Activated gamma-delta T cell (primary cell): ENCODE measurements at regions not wholly inside any gene's neighbourhood (a gene's known extent, or its start where the extent isn't known, plus 50 kb on each side); places are given as distances from the start of the nearest gene placed in this dataset.

ENCODE experiments used
- DNase-seq: peaks from one replicate; lab custom pipeline; 2025; lab: John Stamatoyannopoulos, UW

GRCh38 chr18:41693008-41693407 is 262.0 kb upstream of the PIK3C3 start:
- DNase-seq, result no peak

GRCh38 chr18:41690332-41691127 is 264.5 kb upstream of the PIK3C3 start:
- no peak for DNase-seq

GRCh38 chr18:41687138-41687537 is 267.9 kb upstream of the PIK3C3 start:
- DNase-seq, result no peak

GRCh38 chr18:41681138-41681880 is 273.7 kb upstream of the PIK3C3 start:
- no peak for DNase-seq

- no peak for DNase-seq
These were observed 280.5 kb upstream of the PIK3C3 start for GRCh38 chr18:41674506-41674905.

- no peak for DNase-seq
These were observed 288.8 kb upstream of the PIK3C3 start for GRCh38 chr18:41666231-41666630.

- DNase-seq, result no peak
These were observed 289.8 kb upstream of the PIK3C3 start for GRCh38 chr18:41665210-41665609.

- DNase-seq, result no peak
These were observed 294.4 kb upstream of the PIK3C3 start for GRCh38 chr18:41660654-41661053.

- DNase-seq, result no peak
These were observed 295.4 kb upstream of the PIK3C3 start for GRCh38 chr18:41659438-41660130.

GRCh38 chr18:41657189-41657588 is 297.8 kb upstream of the PIK3C3 start:
- no peak for DNase-seq

GRCh38 chr18:41655074-41655473 is 300.0 kb upstream of the PIK3C3 start:
- no peak for DNase-seq

GRCh38 chr18:41647914-41648313 is 307.1 kb upstream of the PIK3C3 start:
- no peak for DNase-seq

GRCh38 chr18:41646915-41647620 is 308.0 kb upstream of the PIK3C3 start:
- DNase-seq, result no peak

GRCh38 chr18:41645589-41646360 is 309.3 kb upstream of the PIK3C3 start:
- no peak for DNase-seq

GRCh38 chr18:41644466-41644865 is 310.6 kb upstream of the PIK3C3 start:
- DNase-seq, result no peak

GRCh38 chr18:41643427-41643826 is 311.6 kb upstream of the PIK3C3 start:
- no peak for DNase-seq

- no peak for DNase-seq
These were observed 312.3 kb upstream of the PIK3C3 start for GRCh38 chr18:41642756-41643155.

- no peak for DNase-seq
These were observed 315.8 kb upstream of the PIK3C3 start for GRCh38 chr18:41639218-41639617.

- DNase-seq, result peak; percentile 1
These were observed 323.2 kb upstream of the PIK3C3 start for GRCh38 chr18:41631723-41632285.

GRCh38 chr18:41630232-41630886 is 324.7 kb upstream of the PIK3C3 start:
- DNase-seq, result no peak
